ENCODE measurements at regions not wholly inside any gene's neighbourhood (a gene's known extent, or its start where the extent isn't known, plus 50 kb on each side); places are given as distances from the start of the nearest gene placed in this dataset.
A peak's percentile ranks its signal among the peaks of the same experiment; 100 is the strongest.
"Not testable (repeated sequence)": the region's sequence is repeated elsewhere in the genome, so short reads cannot be mapped to it uniquely, and the experiment has no call there.

DNA sequence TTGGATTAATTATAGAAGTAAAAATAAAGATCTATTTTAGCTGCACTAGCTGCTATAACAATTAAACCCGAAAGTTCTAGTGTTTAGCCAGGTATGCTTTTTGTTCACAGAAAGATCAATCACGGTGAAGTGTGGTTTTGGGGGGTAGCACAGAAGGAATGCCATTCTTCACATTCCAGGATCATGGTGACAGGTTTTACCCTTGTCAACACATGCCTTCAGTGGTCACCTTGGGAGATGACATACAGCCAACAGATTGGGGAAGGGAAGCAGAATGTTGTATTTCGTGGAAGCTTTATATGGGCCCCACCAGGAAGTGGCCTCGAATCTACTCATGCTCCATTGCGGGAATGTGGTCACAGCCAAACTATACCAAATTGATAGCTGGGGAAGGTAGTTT lies 753.6 kb downstream of the RAPGEF2 start:
- no peak for DNase-seq

DNA sequence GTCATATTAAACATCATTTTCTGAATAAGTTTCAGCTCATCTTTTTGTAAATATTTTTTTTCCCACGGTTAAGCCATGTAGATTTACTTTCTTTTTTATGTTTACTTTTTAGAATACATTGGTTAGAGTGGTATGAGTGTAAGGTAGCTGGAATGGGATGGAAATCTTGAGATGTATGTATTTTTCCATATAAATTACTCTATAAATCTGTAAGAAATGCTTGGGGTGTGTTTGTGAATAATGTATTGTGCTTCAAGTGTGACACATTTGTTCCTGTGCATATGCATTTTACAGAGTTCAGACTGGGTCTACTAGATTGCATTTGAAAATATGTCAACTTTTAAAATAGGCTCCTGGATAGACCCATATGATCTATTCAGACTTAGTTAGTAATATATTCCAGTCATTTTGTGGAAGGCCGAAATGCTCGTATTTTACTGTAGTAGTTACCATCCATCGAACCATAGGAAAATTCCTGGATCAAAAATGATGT lies 756.8 kb downstream of the RAPGEF2 start:
- DNase-seq = no peak

DNA sequence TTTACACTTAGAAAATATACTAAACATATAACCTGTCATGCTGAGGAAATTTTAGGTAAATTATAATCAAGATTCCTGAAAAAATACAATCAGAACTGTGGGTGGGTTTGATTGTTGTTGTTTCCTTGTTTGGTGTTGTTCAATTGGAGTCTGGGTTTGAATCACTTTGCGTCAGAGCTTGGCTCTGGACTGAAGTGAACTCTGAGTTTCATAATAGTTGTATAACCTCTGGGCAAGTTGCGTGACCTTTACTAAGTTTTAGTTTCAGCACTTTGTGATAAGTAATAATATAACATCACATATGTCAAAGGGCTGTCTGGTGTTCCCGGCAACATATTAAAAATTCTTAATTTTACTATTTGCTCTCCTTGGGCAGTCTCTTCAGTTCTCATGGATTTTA lies 758.1 kb downstream of the RAPGEF2 start:
- DNase-seq = no peak

DNA sequence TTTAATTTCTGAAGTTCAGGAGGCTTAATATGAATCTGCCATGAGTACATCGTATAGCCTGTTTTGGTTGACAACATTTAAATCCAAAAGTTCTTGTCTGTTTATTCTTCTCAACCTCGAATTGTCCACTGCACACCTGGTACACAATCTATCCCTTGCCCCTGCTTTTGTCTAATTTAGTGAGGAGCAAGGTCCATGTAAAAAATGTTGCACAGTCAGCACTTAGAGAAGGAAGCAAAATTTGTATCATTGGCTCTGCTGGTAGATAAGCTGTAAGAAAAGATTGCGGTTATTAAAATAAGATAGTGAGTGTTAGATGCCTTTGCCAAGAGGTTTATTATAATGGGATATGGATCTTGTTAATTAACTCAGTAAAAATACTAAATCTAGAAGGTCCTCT lies 761.5 kb downstream of the RAPGEF2 start:
- DNase-seq = no peak

DNA sequence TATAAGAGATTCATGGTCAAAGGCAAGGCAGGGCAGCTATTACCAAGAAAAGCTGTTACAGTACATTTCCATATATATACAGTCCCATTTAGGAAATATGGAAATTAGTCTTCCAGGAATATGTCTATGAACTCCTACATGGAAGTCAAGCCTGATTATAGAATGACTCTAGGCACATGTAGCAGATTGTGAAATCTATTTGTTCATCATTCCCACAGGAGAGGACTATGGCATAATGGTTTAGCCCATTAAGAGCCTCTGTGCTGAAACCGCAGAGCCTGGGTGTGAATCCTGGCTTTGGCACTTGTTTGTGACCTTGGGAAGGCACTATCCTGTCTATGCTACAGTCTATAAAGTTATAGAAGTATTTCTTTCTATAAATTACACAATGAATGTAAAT lies 764.8 kb downstream of the RAPGEF2 start:
- DNase-seq = no peak

DNA sequence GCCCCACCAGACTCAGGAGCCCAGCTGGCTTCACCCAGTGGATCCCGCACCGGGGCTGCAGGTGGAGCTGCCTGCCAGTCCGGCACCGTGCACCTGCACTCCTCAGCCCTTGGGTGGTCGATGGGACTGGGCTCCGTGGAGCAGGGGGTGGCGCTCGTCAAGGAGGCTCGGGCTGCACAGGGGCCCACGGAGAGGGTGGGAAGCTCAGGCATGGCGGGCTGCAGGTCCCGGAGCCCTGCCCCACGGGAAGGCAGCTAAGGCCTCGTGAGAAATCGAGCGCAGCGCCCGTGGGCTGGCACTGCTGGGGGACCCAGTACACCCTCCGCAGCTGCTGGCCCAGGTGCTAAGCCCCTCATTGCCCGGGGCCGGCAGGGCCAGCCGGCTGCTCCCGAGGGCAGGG lies 766.1 kb downstream of the RAPGEF2 start:
- DNase-seq = not testable (repeated sequence)

DNA sequence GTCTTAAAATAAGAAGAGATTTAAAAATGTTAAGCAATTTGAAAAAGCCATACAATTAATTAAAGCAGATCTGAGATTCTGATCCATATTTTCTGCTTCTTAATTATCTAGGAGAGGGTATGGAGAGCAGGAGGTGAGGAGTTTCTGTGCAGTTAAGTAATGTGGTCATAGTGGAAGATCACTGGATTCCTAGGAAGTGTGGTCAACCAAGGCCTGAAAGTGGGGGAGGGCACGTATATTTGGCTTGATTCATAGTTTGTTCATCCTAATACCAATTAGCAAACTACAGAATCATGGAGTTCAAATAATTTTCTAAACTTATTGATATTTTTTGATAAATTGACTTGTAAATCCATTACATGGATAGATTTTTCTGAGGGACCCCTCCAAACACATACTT lies 768.3 kb downstream of the RAPGEF2 start:
- DNase-seq = no peak

DNA sequence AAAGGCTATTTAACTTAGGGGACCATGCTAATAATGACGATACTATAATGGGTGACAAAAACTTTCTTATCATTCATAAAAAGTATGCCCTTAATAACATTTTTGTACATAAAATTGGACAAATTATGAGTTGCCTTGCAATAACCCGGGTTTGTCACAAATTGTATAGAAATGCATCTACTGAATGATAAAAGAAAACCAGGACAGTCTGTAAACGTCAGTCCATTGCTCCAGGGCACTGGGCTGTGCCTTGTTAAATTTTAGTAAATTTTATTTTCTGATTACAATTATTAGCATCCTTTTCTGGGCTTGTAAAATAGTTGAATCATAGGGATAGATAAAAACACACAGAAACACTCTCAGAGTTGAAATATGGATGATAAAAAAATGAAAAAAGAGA lies 778.3 kb downstream of the RAPGEF2 start:
- DNase-seq = no peak

DNA sequence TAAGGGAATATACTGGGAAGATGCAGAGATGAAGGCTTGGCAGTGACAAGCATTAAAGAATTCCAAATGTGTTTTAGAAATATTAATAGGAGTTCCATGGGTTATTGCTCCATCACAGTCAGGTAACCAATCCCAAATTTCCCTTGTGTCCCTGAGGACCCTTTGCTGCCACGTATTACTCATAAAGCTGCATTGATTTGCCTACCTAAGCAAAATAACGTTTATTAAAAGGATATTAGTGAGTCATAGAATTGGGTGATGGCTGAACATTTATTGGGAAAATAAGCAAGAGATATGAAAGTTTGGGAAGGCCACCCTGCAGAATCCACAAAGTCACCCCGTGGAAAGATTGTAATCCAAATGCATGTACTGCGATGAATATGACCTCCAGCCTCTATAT lies 782.1 kb downstream of the RAPGEF2 start:
- DNase-seq = no peak

DNA sequence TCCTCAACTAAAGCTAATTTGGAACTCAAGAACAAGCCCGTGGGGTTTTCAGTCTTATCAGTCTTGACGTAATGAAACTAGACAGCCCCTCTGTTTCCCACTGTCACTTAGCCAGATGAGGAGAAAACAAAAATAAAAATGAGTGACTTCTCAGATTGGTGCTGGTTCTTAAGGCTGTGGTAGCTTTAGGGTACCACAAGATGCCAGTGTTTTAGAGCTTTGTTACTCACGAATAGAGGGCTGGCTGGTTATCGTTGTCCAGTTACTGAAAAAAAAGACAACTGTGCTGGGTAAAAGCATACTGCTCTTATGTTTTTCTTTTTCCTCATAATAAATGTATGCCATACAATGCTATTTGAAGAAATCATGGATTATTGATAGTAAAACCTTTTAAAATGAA lies 796.7 kb downstream of the RAPGEF2 start:
- DNase-seq = no peak

DNA sequence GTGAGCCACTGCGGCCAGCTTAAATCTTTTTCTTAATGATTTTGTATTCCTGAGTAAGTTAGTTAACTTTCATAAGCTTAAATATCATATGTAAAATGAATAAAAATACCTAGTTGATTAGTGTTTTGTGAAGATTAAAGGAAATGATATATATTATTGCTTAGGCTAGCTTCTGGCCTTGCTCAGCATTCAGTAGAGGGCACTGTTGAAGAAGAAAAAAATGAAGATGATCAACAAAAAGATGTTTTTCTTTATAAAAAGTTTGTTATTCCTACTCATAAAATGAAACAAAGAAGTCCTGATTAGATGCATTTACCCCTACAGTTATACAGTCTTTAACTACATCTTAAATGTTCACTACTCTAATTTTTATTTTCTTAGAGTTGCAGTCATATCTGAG lies 797.7 kb downstream of the RAPGEF2 start:
- DNase-seq = no peak

DNA sequence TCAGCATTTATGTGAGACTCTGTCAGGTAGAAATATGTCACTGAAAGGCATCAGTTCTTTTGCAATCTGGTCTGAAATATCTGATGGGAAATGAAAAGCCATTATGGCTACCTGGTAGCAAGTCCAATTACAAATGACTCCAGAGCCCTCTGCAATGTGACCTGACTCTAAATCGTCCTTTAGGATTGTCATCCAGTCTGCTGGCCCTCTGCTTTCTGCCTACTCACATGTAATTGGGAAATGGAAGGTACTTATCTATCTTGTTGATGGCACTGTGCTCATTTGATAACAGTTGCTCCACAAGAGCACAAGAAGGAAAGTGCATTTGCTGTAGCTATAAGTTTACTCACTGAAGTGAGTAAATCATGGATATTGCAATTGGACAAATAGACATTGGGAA lies 799.8 kb downstream of the RAPGEF2 start:
- no peak for DNase-seq

DNA sequence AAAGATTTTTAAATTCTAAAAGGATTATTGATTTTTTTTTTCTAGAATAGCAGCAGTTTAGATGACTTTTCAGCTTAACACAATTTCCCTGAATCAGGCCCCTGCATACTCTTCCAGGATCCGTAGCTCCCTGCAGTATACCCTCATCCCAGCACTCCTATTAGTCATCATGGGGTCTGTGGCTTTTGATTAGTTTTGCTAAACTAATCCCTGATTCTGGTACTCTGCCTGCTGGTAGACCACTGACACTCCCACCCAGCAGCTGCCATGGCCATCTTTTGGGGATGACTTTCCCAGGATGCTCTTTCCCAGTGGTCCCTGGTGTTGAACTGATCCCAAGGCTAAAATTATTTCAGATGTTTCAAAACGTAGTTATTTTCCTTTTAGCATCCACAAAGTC lies 802.0 kb downstream of the RAPGEF2 start:
- no peak for DNase-seq

DNA sequence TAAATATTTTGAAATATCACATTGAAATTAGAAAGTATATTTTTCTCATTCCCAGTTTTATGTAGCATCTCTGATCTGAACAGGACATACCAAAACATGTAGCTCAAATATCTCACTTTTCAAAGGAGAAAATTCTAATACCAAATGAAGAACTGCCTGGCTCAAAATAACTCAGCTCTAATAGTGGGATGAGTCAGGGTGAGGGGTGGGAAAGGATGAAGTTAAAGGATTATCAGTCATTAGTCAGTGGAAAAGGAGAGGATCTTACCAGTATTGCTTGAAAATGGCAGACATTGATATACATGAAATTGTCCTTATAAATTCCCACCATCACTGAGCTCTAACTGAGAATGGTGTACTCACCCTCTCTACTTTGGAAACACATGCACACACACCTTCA lies 803.2 kb downstream of the RAPGEF2 start:
- no peak for DNase-seq

DNA sequence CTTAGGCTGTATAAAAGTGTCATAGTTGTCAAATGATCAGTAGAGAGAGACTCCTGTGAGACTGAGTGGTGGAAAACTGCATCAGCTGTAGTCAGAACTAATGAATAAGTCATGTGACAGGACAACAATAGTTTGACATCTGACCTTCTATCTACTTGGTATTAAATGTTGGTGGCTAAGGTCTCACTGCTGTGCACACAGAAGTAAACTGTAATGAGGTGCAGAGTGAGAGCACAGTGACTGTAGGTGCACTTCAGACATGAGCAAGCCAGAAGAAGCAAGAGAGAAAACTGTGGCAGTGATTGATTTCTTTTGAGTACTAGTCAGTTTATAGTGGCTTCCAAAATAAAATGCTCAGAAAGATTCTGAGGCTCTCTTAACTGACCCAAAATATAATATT lies 803.6 kb downstream of the RAPGEF2 start:
- DNase-seq = no peak

DNA sequence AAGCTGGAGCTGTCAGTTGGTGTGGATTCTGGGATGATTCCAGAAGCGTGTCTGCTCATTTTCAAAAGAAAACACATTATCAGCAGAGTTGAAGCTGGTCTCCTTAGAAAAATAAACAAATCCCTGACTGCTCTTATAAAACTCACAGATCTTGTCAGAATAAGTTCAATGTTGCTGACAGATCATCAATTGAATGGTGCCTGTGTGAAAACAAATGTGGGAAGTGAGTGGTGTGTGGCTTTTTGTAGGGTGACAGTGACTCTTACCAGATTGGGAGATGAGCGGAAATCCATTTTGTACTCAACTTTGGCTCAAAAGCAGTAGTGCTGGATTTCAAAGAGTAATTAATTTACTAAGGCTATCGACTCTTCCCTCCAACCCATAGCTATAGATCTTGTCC lies 807.8 kb downstream of the RAPGEF2 start:
- DNase-seq = no peak

DNA sequence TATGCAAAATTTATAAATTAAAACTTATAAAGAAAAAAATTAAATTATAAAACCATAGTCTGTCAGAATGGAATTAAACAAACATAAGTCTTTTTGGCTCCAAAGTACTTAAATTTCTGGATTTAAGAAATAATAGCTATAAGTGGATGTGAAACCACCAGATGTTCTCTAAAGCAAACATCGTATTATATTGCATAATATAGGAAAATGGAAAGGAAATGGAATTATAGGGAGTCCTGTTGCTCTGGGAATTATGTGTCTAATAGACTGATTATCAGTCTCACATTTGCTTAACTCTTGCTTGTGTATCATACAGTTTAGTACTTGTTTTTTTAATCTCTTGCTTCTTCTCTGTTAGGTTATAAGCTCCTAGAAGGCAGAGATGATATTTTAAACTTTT lies 819.2 kb downstream of the RAPGEF2 start:
- DNase-seq = no peak

DNA sequence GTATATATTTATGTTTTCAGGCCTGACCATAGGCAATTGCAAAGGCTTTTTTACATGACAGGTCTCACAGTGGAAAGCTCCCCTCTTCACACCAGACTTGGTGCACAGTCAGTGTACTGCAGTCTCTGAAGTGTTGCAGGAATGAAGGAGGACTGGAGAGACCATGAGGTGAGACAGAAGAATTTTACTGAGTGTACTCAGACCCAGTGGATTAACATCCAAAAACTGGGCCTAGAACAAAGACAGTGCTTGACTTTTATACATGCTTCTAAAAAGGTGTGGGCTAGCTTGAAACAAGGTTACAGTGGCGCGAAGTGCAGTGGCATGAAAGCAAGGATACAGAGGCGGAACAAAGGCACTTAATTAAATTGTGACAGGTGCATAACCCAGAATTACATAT lies 822.9 kb downstream of the RAPGEF2 start:
- no peak for DNase-seq

DNA sequence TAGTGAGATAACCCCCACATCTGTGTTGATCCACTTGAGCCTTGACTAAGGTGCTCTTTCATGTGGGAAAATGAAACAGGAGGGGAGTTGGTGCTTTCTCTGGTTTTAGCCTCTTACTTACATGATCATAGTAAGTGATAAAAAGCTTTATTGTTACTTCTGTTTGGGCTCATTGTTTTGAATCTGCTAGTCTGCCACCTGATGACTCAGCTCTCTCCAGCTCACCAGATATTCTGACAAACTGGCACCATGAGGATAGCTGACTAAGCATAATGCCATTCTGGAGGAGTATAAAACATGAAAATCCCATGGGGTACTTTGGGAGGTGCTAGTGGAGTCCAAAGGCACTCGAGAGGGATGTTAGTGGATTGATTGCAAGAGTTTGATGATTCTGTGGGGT lies 824.0 kb downstream of the RAPGEF2 start:
- no peak for DNase-seq

DNA sequence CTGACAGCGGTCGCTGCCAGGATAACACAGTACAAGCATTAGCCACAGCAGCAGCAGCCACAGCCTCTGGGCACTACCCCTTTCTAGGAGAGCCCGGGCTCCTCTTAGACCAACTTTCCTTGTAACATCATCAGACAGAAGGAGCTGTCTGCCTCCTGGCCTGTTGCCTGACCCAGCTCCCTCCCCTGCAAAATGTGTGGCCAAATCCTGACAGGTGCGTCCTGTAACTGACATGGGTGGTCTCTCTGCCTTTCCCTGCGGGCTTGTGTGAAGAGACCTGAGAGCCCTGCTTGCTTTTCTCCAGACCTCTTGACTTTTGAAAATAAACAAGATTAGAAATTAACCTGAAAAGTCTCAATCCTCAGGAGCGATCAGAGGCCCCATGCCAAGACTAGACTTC lies 824.9 kb downstream of the RAPGEF2 start:
- no peak for DNase-seq

DNA sequence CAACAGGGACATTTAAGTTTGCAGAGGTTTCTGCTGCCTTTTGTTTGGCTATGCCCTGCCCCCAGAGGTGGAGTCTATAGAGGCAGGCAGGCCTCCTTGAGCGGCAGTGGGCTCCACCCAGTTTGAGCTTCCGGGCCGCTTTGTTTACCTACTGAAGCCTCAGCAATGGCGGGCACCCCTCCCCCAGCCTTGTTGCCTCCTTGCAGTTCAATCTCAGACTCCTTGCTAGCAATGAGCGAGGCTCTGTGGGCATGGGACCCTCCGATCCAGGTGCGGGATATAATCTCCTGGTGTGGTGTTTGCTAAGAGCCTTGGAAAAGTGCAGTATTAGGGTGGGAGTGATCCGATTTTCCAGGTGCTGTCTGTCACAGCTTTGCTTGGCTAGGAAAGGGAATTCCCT lies 831.7 kb downstream of the RAPGEF2 start:
- not testable (repeated sequence) for DNase-seq

DNA sequence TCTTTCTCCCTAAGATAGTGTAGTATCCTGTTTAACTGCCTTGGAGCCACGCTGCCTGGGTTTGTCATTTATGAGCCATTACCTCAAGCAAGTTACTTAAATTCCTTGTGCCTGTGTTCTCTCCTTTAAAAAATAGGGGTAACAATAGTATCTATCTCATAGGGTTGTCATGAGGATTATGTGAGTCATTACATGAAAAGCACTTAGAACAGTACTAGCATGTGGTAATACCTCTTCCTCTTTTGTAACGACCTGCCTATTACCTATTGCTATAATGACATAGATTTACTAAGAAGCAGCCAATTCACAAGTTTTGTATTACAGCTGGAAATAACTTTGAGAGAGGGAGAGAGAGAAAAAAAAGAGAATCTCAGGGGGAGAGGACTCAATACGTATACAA lies 834.7 kb downstream of the RAPGEF2 start:
- no peak for DNase-seq

DNA sequence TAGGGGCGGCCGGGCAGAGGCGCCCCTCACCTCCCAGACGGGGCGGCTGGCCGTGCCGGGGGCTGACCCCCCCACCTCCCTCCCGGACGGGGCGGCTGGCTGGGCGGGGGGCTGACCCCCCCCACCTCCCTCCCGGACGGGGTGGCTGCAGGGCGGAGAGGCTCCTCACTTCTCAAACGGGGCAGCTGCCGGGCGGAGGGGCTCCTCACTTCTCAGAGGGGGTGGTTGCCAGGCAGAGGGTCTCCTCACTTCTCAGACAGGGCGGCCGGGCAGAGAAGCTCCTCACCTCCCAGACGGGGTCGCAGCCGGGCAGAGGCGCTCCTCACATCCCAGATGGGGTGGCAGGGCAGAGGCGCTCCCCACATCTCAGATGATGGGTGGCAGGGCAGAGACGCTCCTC lies 836.8 kb downstream of the RAPGEF2 start:
- not testable (repeated sequence) for DNase-seq

DNA sequence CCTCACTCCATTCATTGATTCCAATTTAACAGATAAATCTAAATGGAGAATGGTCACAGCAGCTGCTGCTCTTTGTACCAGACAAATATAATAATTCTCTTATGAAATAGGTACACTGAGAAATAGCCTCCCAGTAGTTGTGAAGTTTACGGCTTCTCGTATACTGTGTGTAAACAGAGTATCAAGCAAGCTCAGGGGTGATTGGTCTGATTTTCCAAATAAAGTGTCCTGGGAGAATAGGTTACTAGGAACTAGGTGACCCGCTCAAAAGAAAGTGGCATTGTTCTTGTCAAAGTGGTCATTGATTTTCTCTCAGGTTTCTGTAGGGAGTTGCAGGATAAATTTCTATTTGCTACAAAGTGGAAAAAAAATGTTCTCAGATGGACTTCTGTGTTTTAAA lies 838.2 kb downstream of the RAPGEF2 start:
- DNase-seq = no peak

DNA sequence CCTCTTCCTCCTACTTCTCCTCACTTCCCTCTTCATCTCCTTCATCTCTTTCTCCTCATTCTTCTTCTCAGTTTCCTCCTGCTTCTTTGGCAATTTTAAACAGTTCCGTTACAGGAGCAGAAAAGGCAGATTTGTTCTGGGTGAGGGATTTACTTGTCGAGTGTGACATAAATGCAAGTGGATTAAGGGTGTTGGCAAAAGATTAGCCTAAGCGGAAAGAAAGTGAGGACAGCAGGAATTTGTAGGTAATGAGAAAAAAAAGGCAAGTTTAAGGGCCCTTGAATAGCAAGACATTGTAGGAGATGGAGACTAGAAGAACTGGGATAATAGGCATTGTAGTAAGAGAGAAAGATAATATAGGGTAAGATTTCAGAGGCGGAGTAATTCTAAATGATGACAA lies 841.6 kb downstream of the RAPGEF2 start:
- no peak for DNase-seq

DNA sequence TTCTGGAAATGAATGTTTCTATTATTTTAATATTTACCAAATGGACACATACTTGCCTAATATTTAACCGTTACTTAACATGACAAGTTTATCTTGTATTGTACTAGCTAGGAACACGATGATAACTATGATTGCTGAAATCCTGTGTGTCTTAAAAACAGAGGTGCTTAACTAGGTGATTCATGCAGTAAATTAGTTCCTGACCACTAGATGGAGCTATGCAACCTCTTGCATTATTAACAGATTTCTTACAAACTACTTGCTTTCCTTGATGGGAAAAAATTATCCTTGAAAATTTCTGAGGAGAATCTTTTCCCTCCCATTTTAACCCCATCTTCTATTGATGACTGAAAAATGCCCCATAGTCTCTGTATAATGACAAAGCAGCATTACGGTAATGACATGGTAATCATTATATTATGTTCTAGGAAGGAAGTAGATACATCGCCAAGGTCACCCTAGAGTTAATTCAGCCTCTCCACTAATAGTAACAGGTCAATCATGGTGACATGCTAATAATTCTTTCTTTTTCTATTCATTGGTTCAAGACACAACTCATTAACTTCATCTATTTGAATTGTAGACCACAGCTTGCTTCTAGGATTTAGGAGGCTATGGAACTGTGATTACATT lies 844.2 kb downstream of the RAPGEF2 start:
- peak; percentile 5 for DNase-seq
